ENCODE measurements at regions not wholly inside any gene's neighbourhood (a gene's known extent, or its start where the extent isn't known, plus 50 kb on each side); places are given as distances from the start of the nearest gene placed in this dataset. TPM values are rescaled to one million over a fixed set of nuclear protein-coding genes. Genes with fewer than 3 reads are reported as not detected.

- no peaks in the 10 kb centered on the region for H3K36me3 ChIP-seq (ENCODE audit: control insufficient read depth, insufficient read depth, low read length)
- no peak for DNase-seq (ENCODE audit: low read depth)
- TF ChIP-seq, protein P1, sequence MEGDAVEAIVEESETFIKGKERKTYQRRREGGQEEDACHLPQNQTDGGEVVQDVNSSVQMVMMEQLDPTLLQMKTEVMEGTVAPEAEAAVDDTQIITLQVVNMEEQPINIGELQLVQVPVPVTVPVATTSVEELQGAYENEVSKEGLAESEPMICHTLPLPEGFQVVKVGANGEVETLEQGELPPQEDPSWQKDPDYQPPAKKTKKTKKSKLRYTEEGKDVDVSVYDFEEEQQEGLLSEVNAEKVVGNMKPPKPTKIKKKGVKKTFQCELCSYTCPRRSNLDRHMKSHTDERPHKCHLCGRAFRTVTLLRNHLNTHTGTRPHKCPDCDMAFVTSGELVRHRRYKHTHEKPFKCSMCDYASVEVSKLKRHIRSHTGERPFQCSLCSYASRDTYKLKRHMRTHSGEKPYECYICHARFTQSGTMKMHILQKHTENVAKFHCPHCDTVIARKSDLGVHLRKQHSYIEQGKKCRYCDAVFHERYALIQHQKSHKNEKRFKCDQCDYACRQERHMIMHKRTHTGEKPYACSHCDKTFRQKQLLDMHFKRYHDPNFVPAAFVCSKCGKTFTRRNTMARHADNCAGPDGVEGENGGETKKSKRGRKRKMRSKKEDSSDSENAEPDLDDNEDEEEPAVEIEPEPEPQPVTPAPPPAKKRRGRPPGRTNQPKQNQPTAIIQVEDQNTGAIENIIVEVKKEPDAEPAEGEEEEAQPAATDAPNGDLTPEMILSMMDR (IDR thresholded peaks at IDR 0.05; ENCODE audit: insufficient read depth, low read depth, low read length), result no peak
- H3K4me3 ChIP-seq (ENCODE audit: low read depth, low read length), result no peak overlapping the region
- CTCF ChIA-PET, result no interaction called here
- no peaks in the 10 kb centered on the region for H3K27me3 ChIP-seq (ENCODE audit: control insufficient read depth, insufficient read depth, low read length)
- POLR2A ChIA-PET, result no interaction called here
These were observed 61.2 kb upstream of the DNAJC19 start for GRCh38 chr3:181050738-181051137.

DNA sequence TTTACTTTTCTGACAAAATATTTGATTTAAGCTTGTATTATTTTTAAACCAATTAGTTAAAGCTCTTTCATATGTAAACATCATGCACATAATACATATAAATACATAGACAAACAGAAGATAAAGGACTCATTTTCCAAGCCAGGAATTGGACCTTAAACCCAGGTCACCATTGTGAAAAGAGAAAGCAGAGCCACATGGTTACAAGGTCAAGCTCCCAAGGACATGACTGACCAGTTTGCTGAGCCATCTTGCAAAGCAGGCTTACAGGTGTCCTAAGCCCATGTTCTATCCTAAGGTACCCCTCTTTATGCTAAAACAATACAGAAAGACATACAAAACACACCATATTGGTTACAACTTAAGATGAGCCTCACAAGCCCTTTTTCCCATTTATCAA, 50.5 kb upstream of the DNAJC19 start:
- Histone ChIP-seq H3K27me3 (ENCODE audit: control insufficient read depth, insufficient read depth, low read length) (no peaks in the 10 kb centered on the region), H3K36me3 (ENCODE audit: control insufficient read depth, insufficient read depth, low read length) (no peaks in the 10 kb centered on the region), H3K4me3 (ENCODE audit: low read depth, low read length) (no peak overlapping the region)
- POLR2A ChIA-PET, result no interaction called here
- TF ChIP-seq, protein P1 (IDR thresholded peaks at IDR 0.05; ENCODE audit: insufficient read depth, low read depth, low read length), result no peak
- DNase-seq (ENCODE audit: low read depth), result no peak
- CTCF ChIA-PET, result no interaction called here

Small RNAs in the stretch of these regions (small RNA-seq; reads per million reads assigned to genes)
- not detected for gene AC083904.1 (ENCODE audit: insufficient read length, low read depth, low replicate concordance)
- not detected for gene RNU6-4P (ENCODE audit: insufficient read length, low read depth, low replicate concordance)
